ENCODE measurements at regions not wholly inside any gene's neighbourhood (a gene's known extent, or its start where the extent isn't known, plus 50 kb on each side); places are given as distances from the start of the nearest gene placed in this dataset.

DNA sequence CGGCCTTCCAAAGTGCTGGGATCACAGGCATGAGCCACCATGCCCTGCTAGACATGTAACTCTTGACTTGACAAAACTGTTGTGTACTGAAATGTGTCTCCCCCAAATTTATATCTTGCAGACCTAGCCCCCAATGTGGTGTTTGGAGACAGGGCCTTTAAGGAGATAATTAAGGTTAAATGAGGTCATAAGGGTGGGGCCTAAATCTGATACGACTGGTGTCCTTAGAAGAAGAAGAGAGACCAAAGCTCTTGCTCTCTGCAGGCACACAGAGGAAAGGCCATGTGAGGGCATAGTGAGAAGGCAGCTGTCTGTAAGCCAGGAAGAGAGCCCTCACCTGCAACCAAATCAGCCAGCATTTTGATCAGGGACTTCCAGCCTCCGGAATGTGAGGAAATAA, 361.3 kb downstream of the SV2B start:
- WGBS (ENCODE audit: insufficient coverage, low coverage, low lambda C conversion rate, missing lambda C conversion rate), result 68% methylated on average over 3 of the region's 3 CpGs
- no peaks in the 10 kb centered on the region for H3K9me3 ChIP-seq
- DNase-seq (no peak), ATAC-seq (no peak)
- H3K4me1 ChIP-seq, result no peaks in the 10 kb centered on the region
- no peak overlapping the region for H3K27ac ChIP-seq
- no peak for TF ChIP-seq POLR2A (IDR thresholded peaks at IDR 0.05)
- TF ChIP-seq, protein P1, sequence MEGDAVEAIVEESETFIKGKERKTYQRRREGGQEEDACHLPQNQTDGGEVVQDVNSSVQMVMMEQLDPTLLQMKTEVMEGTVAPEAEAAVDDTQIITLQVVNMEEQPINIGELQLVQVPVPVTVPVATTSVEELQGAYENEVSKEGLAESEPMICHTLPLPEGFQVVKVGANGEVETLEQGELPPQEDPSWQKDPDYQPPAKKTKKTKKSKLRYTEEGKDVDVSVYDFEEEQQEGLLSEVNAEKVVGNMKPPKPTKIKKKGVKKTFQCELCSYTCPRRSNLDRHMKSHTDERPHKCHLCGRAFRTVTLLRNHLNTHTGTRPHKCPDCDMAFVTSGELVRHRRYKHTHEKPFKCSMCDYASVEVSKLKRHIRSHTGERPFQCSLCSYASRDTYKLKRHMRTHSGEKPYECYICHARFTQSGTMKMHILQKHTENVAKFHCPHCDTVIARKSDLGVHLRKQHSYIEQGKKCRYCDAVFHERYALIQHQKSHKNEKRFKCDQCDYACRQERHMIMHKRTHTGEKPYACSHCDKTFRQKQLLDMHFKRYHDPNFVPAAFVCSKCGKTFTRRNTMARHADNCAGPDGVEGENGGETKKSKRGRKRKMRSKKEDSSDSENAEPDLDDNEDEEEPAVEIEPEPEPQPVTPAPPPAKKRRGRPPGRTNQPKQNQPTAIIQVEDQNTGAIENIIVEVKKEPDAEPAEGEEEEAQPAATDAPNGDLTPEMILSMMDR (IDR thresholded peaks at IDR 0.05), result no peak
- no peaks in the 10 kb centered on the region for H3K36me3 ChIP-seq
- H3K4me3 ChIP-seq, result no peak overlapping the region
- intact Hi-C loops (cut with DNase I), result no loop called here
- H3K27me3 ChIP-seq, result no peaks in the 10 kb centered on the region

DNA sequence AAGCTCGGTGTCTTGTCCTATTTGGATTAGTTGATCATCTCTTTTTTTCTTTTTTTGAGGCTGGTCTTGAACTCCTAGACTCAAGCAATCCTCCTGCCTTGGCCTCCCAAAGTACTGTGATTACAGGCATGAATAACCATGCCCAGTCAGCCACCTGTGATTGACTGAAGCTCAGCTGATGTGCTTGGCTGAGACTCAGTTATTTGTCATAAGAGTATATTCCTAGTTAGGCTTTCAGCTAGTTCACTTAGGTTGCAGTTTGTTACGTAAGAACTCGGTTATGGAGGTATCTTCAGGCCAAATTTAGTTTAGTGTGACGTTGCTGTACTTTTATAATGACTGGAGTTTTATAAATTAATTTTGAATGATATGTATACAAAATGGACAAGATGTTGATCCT, 365.0 kb downstream of the SV2B start:
- WGBS (ENCODE audit: insufficient coverage, low coverage, low lambda C conversion rate, missing lambda C conversion rate), result 80% methylated on average over 4 of the region's 4 CpGs
- TF ChIP-seq, protein P1 (IDR thresholded peaks at IDR 0.05), result no peak
- no peak for TF ChIP-seq POLR2A (IDR thresholded peaks at IDR 0.05)
- no peak overlapping the region for H3K27ac ChIP-seq
- H3K4me3 ChIP-seq, result no peak overlapping the region
- DNase-seq, result no peak
- ATAC-seq, result no peak
- intact Hi-C loops (cut with DNase I), result no loop called here
- no peaks in the 10 kb centered on the region for H3K9me3 ChIP-seq
- H3K27me3 ChIP-seq, result no peaks in the 10 kb centered on the region
- no peaks in the 10 kb centered on the region for H3K36me3 ChIP-seq
- no peaks in the 10 kb centered on the region for H3K4me1 ChIP-seq

DNA sequence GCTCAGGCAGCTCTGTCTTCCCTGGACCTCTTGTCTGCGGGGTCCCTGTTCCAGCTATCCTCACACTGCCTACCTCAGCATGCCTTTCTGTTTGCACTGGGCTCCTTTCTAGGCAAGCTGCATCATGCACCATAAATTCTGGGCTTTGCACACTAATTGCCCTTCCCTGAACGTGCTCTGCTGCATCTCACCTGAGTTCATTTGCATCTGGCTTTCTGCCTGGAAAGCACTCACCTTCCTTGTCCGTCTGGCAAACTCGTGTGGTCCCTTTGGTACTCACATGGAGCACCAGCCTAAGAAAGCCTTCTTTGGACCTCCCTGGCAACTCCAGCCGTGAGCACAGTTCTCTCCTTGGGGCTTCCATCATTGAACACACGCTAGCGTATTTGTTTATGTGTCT, 365.6 kb downstream of the SV2B start:
- no peak for DNase-seq
- intact Hi-C loops (cut with DNase I), result no loop called here
- H3K4me3 ChIP-seq, result no peak overlapping the region

DNA sequence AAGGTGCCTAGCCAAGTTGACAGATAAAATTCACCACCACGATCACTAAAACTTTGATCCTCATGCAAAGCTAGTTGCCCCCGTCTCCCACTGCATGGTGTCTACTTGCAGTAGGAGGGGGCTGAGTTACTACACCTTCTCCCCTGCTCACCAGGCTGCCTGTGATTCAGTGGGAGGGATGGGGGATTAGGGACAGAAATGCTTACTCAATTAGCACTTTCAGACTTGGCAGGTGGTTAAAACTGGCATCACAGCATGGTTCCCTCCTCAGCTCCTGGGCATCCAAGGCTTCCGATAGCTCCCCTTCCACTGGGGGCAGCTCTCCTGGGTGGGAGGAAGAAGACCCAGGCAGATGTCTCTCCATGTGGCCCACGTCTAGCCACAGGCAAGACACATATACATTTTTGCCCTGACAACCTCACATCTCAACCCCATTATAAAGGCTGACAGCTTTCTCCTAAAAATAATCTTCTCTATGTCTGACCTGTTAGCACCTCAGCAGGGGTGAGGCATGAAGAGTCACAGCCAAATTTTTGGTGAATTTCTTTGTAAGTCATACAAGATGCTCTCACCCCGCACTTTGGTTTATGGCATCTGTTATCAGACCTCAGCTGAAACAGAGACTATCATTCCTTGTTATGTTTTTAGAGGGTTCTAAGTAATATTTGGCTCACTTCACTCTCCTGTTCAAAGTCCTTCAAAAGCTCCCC, 369.0 kb downstream of the SV2B start:
- no peaks in the 10 kb centered on the region for H3K9me3 ChIP-seq
- no peaks in the 10 kb centered on the region for H3K27me3 ChIP-seq
- DNase-seq (no peak), ATAC-seq (no peak)
- 89% methylated on average over 4 of the region's 5 CpGs for WGBS (ENCODE audit: insufficient coverage, low coverage, low lambda C conversion rate, missing lambda C conversion rate)
- intact Hi-C loops (cut with DNase I), result no loop called here
- no peak overlapping the region for H3K4me3 ChIP-seq
- TF ChIP-seq, protein P1 (IDR thresholded peaks at IDR 0.05), result no peak
- TF ChIP-seq POLR2A (IDR thresholded peaks at IDR 0.05), result no peak
- H3K27ac ChIP-seq, result no peak overlapping the region
- no peaks in the 10 kb centered on the region for H3K4me1 ChIP-seq
- H3K36me3 ChIP-seq, result no peaks in the 10 kb centered on the region

More for the DNA sequence above, 365.6 kb downstream of the SV2B start:
- 74% methylated on average over 7 of the region's 7 CpGs for WGBS (ENCODE audit: insufficient coverage, low coverage, low lambda C conversion rate, missing lambda C conversion rate)
- H3K9me3 ChIP-seq, result no peaks in the 10 kb centered on the region
- ATAC-seq, result no peak
- no peaks in the 10 kb centered on the region for H3K36me3 ChIP-seq
- no peak for TF ChIP-seq POLR2A (IDR thresholded peaks at IDR 0.05)
- TF ChIP-seq, protein P1 (IDR thresholded peaks at IDR 0.05), result no peak
- no peaks in the 10 kb centered on the region for H3K27me3 ChIP-seq
- no peaks in the 10 kb centered on the region for H3K4me1 ChIP-seq
- no peak overlapping the region for H3K27ac ChIP-seq
